ENCODE measurements at regions not wholly inside any gene's neighbourhood (a gene's known extent, or its start where the extent isn't known, plus 50 kb on each side); places are given as distances from the start of the nearest gene placed in this dataset.

- H3K27ac ChIP-seq, result no peak overlapping the region
- ATAC-seq (no peak), DNase-seq (no peak)
- H3K4me3 ChIP-seq, result no peak overlapping the region
- no peaks in the 10 kb centered on the region for H3K36me3 ChIP-seq
- no peaks in the 10 kb centered on the region for H3K4me1 ChIP-seq
- H3K9me3 ChIP-seq, result no peaks in the 10 kb centered on the region
- no peaks in the 10 kb centered on the region for H3K27me3 ChIP-seq
- intact Hi-C loops (cut with DNase I), result no loop called here
- no peak for TF ChIP-seq CTCF (IDR thresholded peaks at IDR 0.05)
Observed at GRCh38 chr12:114257687-114258086, 148.3 kb downstream of the TBX5 start.

- Histone ChIP-seq H3K27me3 (no peaks in the 10 kb centered on the region), H3K36me3 (no peaks in the 10 kb centered on the region), H3K9me3 (no peaks in the 10 kb centered on the region), H3K4me3 (no peak overlapping the region), H3K4me1 (no peaks in the 10 kb centered on the region), H3K27ac (no peak overlapping the region)
- intact Hi-C loops (cut with DNase I), result no loop called here
- ATAC-seq, result no peak
- DNase-seq, result no peak
- TF ChIP-seq CTCF (IDR thresholded peaks at IDR 0.05), result no peak
Observed at GRCh38 chr12:114254998-114255397, 150.9 kb downstream of the TBX5 start.

- TF ChIP-seq CTCF (IDR thresholded peaks at IDR 0.05), result no peak
- Histone ChIP-seq H3K27me3 (no peaks in the 10 kb centered on the region), H3K9me3 (no peaks in the 10 kb centered on the region), H3K27ac (no peak overlapping the region), H3K4me3 (no peak overlapping the region), H3K36me3 (no peaks in the 10 kb centered on the region), H3K4me1 (no peaks in the 10 kb centered on the region)
- intact Hi-C loops (cut with DNase I), result no loop called here
- no peak for DNase-seq
- no peak for ATAC-seq
Observed at GRCh38 chr12:114253976-114254778, 151.8 kb downstream of the TBX5 start.

GRCh38 chr12:114248527-114248926, 157.4 kb downstream of the TBX5 start:
- no peak for DNase-seq
- Histone ChIP-seq H3K4me1 (no peaks in the 10 kb centered on the region), H3K27ac (no peak overlapping the region), H3K4me3 (no peak overlapping the region), H3K27me3 (peaks cover 0 to 19% of the 10 kb centered on the region in 2 donors), H3K36me3 (no peaks in the 10 kb centered on the region), H3K9me3 (no peaks in the 10 kb centered on the region)
- intact Hi-C loops (cut with DNase I), result no loop called here
- TF ChIP-seq CTCF (IDR thresholded peaks at IDR 0.05), result no peak
- no peak for ATAC-seq

- H3K36me3 ChIP-seq, result no peaks in the 10 kb centered on the region
- no peak for TF ChIP-seq CTCF (IDR thresholded peaks at IDR 0.05)
- no peaks in the 10 kb centered on the region for H3K4me1 ChIP-seq
- H3K27me3 ChIP-seq, result peaks cover 0 to 37% of the 10 kb centered on the region in 2 donors
- H3K4me3 ChIP-seq, result no peak overlapping the region
- DNase-seq (no peak), ATAC-seq (no peak)
- H3K9me3 ChIP-seq, result no peaks in the 10 kb centered on the region
- intact Hi-C loops (cut with DNase I), result no loop called here
- no peak overlapping the region for H3K27ac ChIP-seq
Observed at GRCh38 chr12:114245555-114245954, 160.4 kb downstream of the TBX5 start.

Data from left lung (tissue), 4 donors.